C4-2B (cell line): ENCODE measurements at regions not wholly inside any gene's neighbourhood (a gene's known extent, or its start where the extent isn't known, plus 50 kb on each side); places are given as distances from the start of the nearest gene placed in this dataset.

ENCODE experiments used
- ZFX ChIP-seq: fragments of 450-650 bp; IDR thresholded peaks from 2 replicates; pipeline ENCODE4 v1.6.1; 2017
- TF ChIP-seq, protein P1 (sequence below): fragments of 450-650 bp; conservative IDR thresholded peaks from 2 replicates; pipeline ENCODE4 v1.5.1; 2017; ENCODE audit warnings: mild to moderate bottlenecking

DNA sequence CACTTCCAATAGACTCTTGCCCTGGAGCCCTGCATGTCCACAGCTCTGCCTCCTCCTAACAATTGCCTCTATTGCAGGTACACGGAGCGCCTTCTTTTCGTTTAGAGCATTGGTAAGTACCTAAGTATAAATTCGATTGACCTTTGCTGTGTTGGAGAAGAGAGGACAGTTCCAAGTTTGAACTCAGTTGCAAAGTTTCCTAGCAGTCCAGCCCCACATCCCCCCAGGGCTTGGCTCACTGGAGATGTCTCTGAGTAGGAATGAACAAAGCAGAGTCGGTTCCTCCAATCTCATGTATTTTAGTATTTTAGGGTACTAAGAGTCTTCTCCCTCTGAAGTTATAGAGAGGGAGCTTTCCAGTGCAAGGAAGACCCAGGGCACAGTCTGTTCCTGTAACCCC, 238.9 kb upstream of the AJAP1 start:
- TF ChIP-seq, protein P1, sequence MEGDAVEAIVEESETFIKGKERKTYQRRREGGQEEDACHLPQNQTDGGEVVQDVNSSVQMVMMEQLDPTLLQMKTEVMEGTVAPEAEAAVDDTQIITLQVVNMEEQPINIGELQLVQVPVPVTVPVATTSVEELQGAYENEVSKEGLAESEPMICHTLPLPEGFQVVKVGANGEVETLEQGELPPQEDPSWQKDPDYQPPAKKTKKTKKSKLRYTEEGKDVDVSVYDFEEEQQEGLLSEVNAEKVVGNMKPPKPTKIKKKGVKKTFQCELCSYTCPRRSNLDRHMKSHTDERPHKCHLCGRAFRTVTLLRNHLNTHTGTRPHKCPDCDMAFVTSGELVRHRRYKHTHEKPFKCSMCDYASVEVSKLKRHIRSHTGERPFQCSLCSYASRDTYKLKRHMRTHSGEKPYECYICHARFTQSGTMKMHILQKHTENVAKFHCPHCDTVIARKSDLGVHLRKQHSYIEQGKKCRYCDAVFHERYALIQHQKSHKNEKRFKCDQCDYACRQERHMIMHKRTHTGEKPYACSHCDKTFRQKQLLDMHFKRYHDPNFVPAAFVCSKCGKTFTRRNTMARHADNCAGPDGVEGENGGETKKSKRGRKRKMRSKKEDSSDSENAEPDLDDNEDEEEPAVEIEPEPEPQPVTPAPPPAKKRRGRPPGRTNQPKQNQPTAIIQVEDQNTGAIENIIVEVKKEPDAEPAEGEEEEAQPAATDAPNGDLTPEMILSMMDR = no peak
- no peak for TF ChIP-seq ZFX
